H1 (cell line): ENCODE measurements at regions not wholly inside any gene's neighbourhood (a gene's known extent, or its start where the extent isn't known, plus 50 kb on each side); places are given as distances from the start of the nearest gene placed in this dataset.

Source experiments
- CHD7 ChIP-seq: fragments of 300-600 bp; sonication (generic); IDR thresholded peaks from 2 replicates; pipeline ENCODE4 v1.7.1; 2012; ENCODE audit warnings: low read length, moderate library complexity, mild to moderate bottlenecking, inconsistent platforms; ENCODE audit not compliant: insufficient replicate concordance

- TF ChIP-seq CHD7, result peak; percentile 77
Observed at GRCh38 chr9:74304598-74304997, 192.5 kb upstream of the RORB start (continued).
